Hematopoietic multipotent progenitor cell treated with erythropoietin and hydrocortisone succinate and interleukin-3 and kit ligand, for 4 days (in vitro differentiated cells): ENCODE measurements at regions not wholly inside any gene's neighbourhood (a gene's known extent, or its start where the extent isn't known, plus 50 kb on each side); places are given as distances from the start of the nearest gene placed in this dataset.
A peak's percentile ranks its signal among the peaks of the same experiment; 100 is the strongest.
"Not testable (repeated sequence)": the region's sequence is repeated elsewhere in the genome, so short reads cannot be mapped to it uniquely, and the experiment has no call there.

Source experiments
- DNase-seq: peaks from one replicate; pipeline ENCODE4 v3.0.0-alpha.2; 2015

GRCh38 chr1:4227986-4228385, 327.9 kb upstream of the C1orf174 start:
- no peak for DNase-seq

DNA sequence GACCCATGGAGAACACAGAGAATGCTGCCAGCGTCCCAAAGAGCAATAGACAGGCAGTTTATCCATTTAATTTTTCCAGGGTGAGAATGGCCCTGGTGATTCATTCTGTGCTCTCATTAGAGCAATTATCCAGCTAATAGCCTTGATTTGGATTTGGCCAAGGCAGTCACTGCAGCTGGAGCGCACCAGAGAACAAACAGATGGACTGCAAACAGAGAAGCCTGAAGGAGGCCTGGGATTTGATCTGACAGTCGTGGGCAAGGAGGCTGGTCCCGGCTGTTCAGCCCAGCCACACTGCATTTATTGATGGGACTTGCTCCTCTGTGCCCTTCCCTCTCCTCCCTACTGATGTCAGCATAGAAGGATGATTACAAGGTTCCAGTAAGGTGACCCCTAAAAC, 353.9 kb upstream of the C1orf174 start:
- no peak for DNase-seq

DNA sequence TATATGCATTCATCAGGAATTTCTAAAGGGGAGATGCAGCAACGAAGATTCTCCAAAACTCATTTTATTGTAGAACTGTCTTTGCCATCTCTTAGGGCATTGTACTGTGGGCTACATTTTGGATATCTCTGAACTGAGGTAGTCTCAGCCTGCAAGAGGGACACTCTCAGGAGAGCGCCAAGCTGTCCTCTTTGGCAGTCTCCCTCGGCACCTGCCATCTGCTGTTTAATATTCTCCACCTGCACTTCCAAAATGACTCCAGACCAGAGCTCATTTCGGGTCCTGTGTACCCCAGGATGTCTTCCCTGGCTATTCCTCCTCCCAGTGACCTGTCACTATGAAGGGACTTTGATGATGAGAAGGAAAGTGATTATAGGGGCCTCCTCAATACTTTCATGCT, 356.3 kb upstream of the C1orf174 start:
- DNase-seq: no peak

GRCh38 chr1:4258146-4258777, 358.2 kb upstream of the C1orf174 start:
- not testable (repeated sequence) for DNase-seq

- no peak for DNase-seq
Observed at GRCh38 chr1:4261327-4261726, 361.3 kb upstream of the C1orf174 start.

DNA sequence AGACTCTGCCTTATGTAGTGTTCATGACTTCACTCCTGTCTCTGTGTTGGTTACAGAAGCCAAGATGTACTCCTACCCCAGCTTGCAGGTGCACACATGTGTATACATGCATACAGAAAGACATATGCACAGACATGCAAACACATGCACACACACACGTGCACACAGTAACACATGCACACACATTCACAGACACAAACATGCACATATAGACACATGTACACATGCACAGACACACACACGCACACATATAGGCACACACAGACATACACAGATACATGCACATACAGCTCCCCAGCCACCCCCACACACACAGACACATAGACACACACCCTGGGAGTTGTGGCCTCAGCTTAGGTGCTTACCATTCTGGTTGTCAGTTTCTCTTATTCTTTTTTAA, 362.6 kb upstream of the C1orf174 start:
- no peak for DNase-seq

GRCh38 chr1:4263699-4264098, 363.6 kb upstream of the C1orf174 start:
- no peak for DNase-seq

DNA sequence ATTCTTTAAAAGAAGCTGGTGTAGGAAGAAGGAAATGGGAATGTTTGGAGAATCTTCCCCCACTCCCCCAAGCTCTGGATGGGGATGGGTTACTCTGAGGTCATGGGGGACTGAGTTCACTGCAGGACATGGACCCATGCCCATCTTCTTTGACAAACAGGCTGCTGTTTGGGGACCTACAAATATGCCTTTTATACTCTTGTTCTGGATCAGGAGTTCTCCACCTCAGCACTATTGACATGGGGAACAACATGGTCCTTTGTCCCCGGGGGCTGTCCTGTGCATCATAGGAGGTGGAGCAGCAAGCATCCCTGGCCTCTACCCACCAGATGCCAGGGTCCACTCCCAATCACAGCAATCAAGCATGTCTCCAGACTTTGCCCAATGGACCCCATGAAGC, 365.8 kb upstream of the C1orf174 start:
- DNase-seq: no peak

GRCh38 chr1:4267381-4268261, 367.5 kb upstream of the C1orf174 start:
- DNase-seq: no peak

DNA sequence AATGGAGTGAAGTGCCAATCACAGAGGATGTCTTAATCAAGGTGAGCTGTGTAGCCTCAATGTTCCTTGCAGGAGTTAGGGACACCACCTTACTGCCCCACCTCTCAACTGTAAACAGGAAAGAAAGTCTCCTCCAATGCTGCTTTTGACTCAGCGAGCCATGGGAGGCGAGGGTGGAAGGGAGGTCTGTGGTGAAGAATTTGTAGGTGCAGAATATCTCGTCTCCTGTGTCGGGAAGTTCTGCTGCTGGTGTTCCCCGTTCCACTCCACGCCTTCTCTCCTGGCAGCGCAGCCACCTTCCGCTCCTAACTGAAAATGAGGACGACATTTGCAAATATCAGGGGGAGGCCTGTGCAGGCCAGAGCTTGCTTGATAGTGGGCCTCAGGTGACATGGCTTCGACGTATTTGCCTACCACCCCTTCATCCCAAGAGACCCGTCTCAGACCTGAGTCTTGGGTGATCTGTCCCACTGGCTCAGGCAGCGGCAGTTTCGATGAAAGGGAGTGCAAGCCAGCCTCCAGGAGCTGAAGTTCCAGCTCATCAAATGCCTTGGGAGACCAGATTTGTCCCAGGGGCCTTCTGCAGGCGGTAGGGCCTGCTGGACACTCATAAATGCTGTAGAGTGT, 368.3 kb upstream of the C1orf174 start:
- DNase-seq: no peak

- no peak for DNase-seq
Observed at GRCh38 chr1:4268889-4269284, 368.8 kb upstream of the C1orf174 start.

DNA sequence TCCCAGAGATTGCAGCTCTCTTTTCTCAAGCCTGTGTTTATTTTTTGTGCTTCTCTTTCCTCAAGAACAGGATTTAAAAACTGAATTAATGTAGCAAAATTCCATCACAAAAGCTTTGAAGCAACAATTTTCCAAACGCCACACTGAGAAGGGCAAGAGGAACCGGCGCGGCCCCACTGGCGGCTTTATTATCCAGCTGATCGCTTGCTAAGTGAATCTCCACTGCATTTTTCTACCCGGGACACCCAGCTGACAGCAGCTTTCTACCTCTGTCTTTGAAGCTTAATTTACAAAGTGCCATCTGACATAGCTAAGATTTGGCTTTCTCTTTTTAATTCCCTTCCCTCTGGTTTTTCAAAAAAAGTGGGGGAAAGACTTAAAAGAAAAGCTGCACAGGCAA, 369.3 kb upstream of the C1orf174 start:
- DNase-seq: no peak

- DNase-seq: no peak
Observed at GRCh38 chr1:4269952-4270570, 370.0 kb upstream of the C1orf174 start.

GRCh38 chr1:4270651-4271337, 370.7 kb upstream of the C1orf174 start:
- no peak for DNase-seq

DNA sequence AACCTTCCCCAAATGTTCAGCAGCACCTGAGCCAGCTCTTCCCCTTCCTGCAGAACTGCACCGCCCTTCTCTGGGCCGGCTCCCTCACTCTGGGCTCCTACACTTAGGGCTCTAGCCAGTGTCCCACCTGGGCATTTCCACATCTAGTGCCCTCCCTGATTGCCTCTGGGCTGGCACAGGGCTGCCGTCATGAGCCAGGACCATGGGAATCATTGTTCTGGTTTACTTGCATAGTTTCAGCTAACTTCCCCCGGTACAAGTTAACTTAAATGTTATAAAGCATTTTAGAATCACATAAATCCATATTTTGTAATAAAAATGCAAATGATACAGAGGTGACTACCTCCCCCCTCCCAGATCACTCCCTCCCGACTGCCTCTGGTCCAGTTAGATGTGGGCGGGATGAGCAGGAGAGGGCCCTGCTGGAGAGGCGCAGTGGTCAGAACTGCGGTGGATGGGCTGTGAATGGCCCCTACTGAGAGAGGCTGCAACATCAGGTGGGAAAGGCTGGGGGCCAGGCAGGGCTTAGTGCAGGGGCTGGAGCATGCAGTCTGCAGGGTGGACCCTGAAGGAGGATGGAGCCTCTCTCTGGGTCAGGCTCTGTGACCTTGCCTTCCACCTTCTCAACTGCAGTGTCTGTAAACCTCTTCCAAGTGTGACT, 371.4 kb upstream of the C1orf174 start:
- DNase-seq: no peak

GRCh38 chr1:4272568-4272967, 372.5 kb upstream of the C1orf174 start:
- no peak for DNase-seq

DNA sequence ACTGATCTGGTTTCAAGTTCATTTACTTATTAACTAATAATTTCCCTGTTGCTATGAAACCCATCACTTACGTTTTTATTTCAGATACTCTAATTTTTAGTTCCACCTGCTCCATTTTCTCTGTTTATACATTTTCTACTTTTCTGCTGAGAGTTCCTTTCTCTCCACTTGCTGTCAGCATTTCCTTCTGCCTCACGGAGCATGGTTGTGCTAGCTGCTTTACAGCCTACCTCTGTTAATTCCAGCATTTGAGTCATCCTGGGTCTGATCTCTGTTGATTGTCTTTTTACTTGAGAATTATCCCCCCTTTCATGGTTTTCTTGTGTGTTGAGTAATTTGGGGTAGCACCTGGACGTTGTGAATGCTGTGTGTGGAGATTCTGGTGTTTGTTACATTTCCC, 373.2 kb upstream of the C1orf174 start:
- no peak for DNase-seq

DNA sequence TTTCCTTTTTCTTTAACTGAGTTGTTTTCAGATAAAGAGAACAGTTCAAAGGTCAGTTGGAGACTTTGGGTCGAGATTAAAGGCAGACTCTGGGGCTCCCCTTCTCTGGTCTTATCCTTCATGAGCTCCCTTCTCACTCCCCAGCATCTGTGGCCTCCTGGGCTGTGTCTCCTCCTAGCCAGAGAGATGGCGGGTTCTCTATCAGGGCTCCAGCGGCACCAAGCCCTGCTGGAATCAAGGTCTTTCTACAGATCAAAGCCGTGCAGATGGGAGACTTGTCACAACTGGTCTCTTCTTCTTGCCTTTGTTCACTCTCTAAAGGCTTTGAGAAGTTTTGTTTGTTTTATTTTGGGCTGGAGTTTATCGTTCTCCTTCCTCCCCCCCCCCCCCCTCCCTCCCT, 373.7 kb upstream of the C1orf174 start:
- peak; percentile 1 for DNase-seq

GRCh38 chr1:4275083-4275482, 375.0 kb upstream of the C1orf174 start:
- no peak for DNase-seq

GRCh38 chr1:4276238-4276637, 376.2 kb upstream of the C1orf174 start:
- DNase-seq: no peak

- no peak for DNase-seq
Observed at GRCh38 chr1:4277598-4277997, 376.8 kb upstream of the AJAP1 start.

GRCh38 chr1:4284976-4285375, 369.4 kb upstream of the AJAP1 start:
- DNase-seq: no peak
